Body of pancreas (tissue), 4 donors: ENCODE measurements at regions not wholly inside any gene's neighbourhood (a gene's known extent, or its start where the extent isn't known, plus 50 kb on each side); places are given as distances from the start of the nearest gene placed in this dataset.

Experiments
- ATAC-seq: fragments of 150-250 bp; one replicate; pipeline ENCODE4 v1.9.1; 2016
- DNase-seq, 4 donors: peaks; one replicate each; pipeline ENCODE4 v3.0.0-alpha.2; 2019
- H3K27ac ChIP-seq, 4 donors: fragments of 200-600 bp; sonication (generic); 1 replicate in 3 of 4; 2 replicates in 1 of 4; pipeline versions ENCODE4 v1.5.1 to v1.6.1; 2016 to 2019; ENCODE audit warnings: mild to moderate bottlenecking in 1 of 4, mixed read lengths in 1 of 4, moderate library complexity in 1 of 4
- H3K27me3 ChIP-seq, 2 donors: fragments of 200-600 bp; sonication (generic); one replicate each; pipeline ENCODE4 v1.6.0; 2016; ENCODE audit warnings: mild to moderate bottlenecking in 1 of 2
- H3K36me3 ChIP-seq, 2 donors: fragments of 200-600 bp; sonication (generic); replicated peaks in 1 of 2; 2 replicates each; pipeline ENCODE4 v1.5.1; 2016; ENCODE audit warnings: low read depth in 2 of 2; ENCODE audit not compliant: insufficient read depth in 1 of 2
- H3K4me1 ChIP-seq: fragments of 200-600 bp; sonication (generic); one replicate; pipeline ENCODE4 v1.6.0; 2016
- H3K4me3 ChIP-seq, 2 donors: fragments of 200-600 bp; sonication (generic); 1 replicate in 1 of 2; 2 replicates in 1 of 2; pipeline ENCODE4 v1.5.1; 2016 to 2019
- H3K9me3 ChIP-seq, 3 donors: fragments of 200-600 bp; sonication (generic); 1 replicate in 2 of 3; 2 replicates in 1 of 3; pipeline ENCODE4 v1.5.1; 2016
- CTCF ChIP-seq, 7 experiments: fragments of 450-650 bp in 4 of 7; fragments of 200-600 bp in 3 of 7; sonication (generic) in 3 of 7; IDR thresholded peaks; one replicate each; pipeline ENCODE4 v1.5.1; 2016 to 2019; ENCODE audit warnings: antibody characterized with exemption in 7 of 7
- POLR2A ChIP-seq, 3 donors: fragments of 450-650 bp; IDR thresholded peaks; one replicate each; pipeline ENCODE4 v1.6.1; 2016; ENCODE audit warnings: antibody characterized with exemption in 3 of 3, mild to moderate bottlenecking in 2 of 3
- WGBS, 2 donors: methylation state at CpG; one replicate each; pipeline ENCODE4 v1.1.5; 2017; 5-methylcytosine and 5-hydroxymethylcytosine counted together
- intact Hi-C: fragments of 100-400 bp; cut with DNase I; formaldehyde crosslinking; loops from one replicate; pipeline ENCODE4 v1.15.1; 2023

- H3K36me3 ChIP-seq: no peaks in the 10 kb centered on the region
- no peak overlapping the region for H3K27ac ChIP-seq
- no peak for TF ChIP-seq CTCF (IDR thresholded peaks at IDR 0.05)
- no peak for DNase-seq
- H3K4me3 ChIP-seq: no peak overlapping the region
- H3K9me3 ChIP-seq: no peaks in the 10 kb centered on the region
- no peaks in the 10 kb centered on the region for H3K27me3 ChIP-seq
- no peak for ATAC-seq
- WGBS, 2 donors: 83 to 87% methylated on average over 4 of the region's 4 CpGs
- peaks cover 5% of the 10 kb centered on the region for H3K4me1 ChIP-seq
- intact Hi-C loops: no loop called here
Measured at GRCh38 chr5:35442885-35443639, 174.6 kb upstream of the SPEF2 start.

GRCh38 chr5:35440409-35440808, 177.3 kb upstream of the SPEF2 start:
- H3K36me3 ChIP-seq: no peaks in the 10 kb centered on the region
- no peak for TF ChIP-seq CTCF (IDR thresholded peaks at IDR 0.05)
- TF ChIP-seq POLR2A (IDR thresholded peaks at IDR 0.05): no peak
- H3K4me1 ChIP-seq: peaks cover 5% of the 10 kb centered on the region
- ATAC-seq (no peak), DNase-seq (no peak)
- no peak overlapping the region for H3K4me3 ChIP-seq
- no peak overlapping the region for H3K27ac ChIP-seq
- no peaks in the 10 kb centered on the region for H3K27me3 ChIP-seq
- 83 to 91% methylated on average over 2 of the region's 2 CpGs for WGBS, 2 donors
- intact Hi-C loops: no loop called here
- H3K9me3 ChIP-seq: no peaks in the 10 kb centered on the region

GRCh38 chr5:35438786-35439185, 178.9 kb upstream of the SPEF2 start:
- H3K27me3 ChIP-seq: no peaks in the 10 kb centered on the region

GRCh38 chr5:35438288-35438687, 179.4 kb upstream of the SPEF2 start:
- intact Hi-C loops: loop anchor here (10.0 kb wide), 1 partner anchor 213 kb away; no protein-coding TSS in a partner anchor
- DNase-seq (no peak), ATAC-seq (no peak)
- Histone ChIP-seq H3K4me1 (peaks cover 5% of the 10 kb centered on the region), H3K27me3 (no peaks in the 10 kb centered on the region), H3K36me3 (no peaks in the 10 kb centered on the region), H3K4me3 (no peak overlapping the region), H3K9me3 (no peaks in the 10 kb centered on the region), H3K27ac (no peak overlapping the region)
- no peak for TF ChIP-seq CTCF (IDR thresholded peaks at IDR 0.05)
- no peak for TF ChIP-seq POLR2A (IDR thresholded peaks at IDR 0.05)
- WGBS, 2 donors: 75 to 79% methylated on average over 1 of the region's 1 CpG

More at GRCh38 chr5:35438786-35439185, 178.9 kb upstream of the SPEF2 start:
- H3K27ac ChIP-seq: no peak overlapping the region
- intact Hi-C loops: loop anchor here (10.0 kb wide), 1 partner anchor 214 kb away; no protein-coding TSS in a partner anchor
- no peak for ATAC-seq
- DNase-seq: no peak
- H3K9me3 ChIP-seq: no peaks in the 10 kb centered on the region
- H3K36me3 ChIP-seq: no peaks in the 10 kb centered on the region
- TF ChIP-seq POLR2A (IDR thresholded peaks at IDR 0.05) (no peak), CTCF (IDR thresholded peaks at IDR 0.05) (no peak)
- H3K4me3 ChIP-seq: no peak overlapping the region
- H3K4me1 ChIP-seq: peaks cover 5% of the 10 kb centered on the region
- 64 to 65% methylated on average over 2 of the region's 2 CpGs for WGBS, 2 donors
